ENCODE measurements at regions not wholly inside any gene's neighbourhood (a gene's known extent, or its start where the extent isn't known, plus 50 kb on each side); places are given as distances from the start of the nearest gene placed in this dataset.

DNA sequence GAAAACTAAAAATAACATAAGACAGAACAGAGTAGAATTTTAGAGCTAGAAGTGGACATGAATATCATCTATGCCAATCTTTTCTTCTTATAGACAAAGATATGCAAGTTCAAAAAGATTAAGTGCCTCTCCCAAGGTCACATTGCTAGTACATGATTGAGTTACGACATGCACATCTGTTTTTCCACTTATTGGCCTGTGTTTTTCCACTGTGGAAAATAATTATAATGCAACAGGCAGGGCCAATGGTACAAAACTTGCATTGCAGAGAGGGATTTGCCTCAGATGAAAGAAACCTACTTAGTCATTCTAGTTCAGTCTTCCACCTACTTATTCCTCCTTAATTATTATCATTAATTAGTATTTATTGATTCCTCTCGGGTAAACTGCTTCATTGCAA, 407.8 kb upstream of the SGCD start:
- no peak for TF ChIP-seq ZNF274 (IDR thresholded peaks at IDR 0.05; ENCODE audit: low read depth, low read length)
- TF ChIP-seq, protein P1, sequence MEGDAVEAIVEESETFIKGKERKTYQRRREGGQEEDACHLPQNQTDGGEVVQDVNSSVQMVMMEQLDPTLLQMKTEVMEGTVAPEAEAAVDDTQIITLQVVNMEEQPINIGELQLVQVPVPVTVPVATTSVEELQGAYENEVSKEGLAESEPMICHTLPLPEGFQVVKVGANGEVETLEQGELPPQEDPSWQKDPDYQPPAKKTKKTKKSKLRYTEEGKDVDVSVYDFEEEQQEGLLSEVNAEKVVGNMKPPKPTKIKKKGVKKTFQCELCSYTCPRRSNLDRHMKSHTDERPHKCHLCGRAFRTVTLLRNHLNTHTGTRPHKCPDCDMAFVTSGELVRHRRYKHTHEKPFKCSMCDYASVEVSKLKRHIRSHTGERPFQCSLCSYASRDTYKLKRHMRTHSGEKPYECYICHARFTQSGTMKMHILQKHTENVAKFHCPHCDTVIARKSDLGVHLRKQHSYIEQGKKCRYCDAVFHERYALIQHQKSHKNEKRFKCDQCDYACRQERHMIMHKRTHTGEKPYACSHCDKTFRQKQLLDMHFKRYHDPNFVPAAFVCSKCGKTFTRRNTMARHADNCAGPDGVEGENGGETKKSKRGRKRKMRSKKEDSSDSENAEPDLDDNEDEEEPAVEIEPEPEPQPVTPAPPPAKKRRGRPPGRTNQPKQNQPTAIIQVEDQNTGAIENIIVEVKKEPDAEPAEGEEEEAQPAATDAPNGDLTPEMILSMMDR (IDR thresholded peaks at IDR 0.05 in 2 of 3, conservative IDR thresholded peaks at IDR 0.05 in 1 of 3; ENCODE audit: borderline replicate concordance in 1 of 3, insufficient read depth in 1 of 3, low read depth in 2 of 3, low read length in 2 of 3) = no peak
- no peak for TF ChIP-seq EZH2 (IDR thresholded peaks at IDR 0.05)
- TF ChIP-seq POLR2A (IDR thresholded peaks at IDR 0.05; ENCODE audit: borderline replicate concordance, extremely low read depth, insufficient read depth, insufficient read length) = no peak
- TF ChIP-seq ELF1 (IDR thresholded peaks at IDR 0.05; ENCODE audit: borderline replicate concordance, low read depth) = no peak
- TF ChIP-seq REST (IDR thresholded peaks at IDR 0.05; ENCODE audit: low read depth) = no peak
- TF ChIP-seq, protein P2, sequence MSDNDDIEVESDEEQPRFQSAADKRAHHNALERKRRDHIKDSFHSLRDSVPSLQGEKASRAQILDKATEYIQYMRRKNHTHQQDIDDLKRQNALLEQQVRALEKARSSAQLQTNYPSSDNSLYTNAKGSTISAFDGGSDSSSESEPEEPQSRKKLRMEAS (IDR thresholded peaks at IDR 0.05) = no peak
- no peak for TF ChIP-seq EZH2phosphoT487 (IDR thresholded peaks at IDR 0.05; ENCODE audit: borderline replicate concordance)
- no peak for TF ChIP-seq POLR2AphosphoS5 (IDR thresholded peaks at IDR 0.05; ENCODE audit: low read depth, low read length)
- no peak for TF ChIP-seq JUND (IDR thresholded peaks at IDR 0.05)
- TF ChIP-seq YY1 (IDR thresholded peaks at IDR 0.05; ENCODE audit: extremely low read depth, insufficient replicate concordance, low read depth, low read length) = no peak
- TF ChIP-seq, protein P3, sequence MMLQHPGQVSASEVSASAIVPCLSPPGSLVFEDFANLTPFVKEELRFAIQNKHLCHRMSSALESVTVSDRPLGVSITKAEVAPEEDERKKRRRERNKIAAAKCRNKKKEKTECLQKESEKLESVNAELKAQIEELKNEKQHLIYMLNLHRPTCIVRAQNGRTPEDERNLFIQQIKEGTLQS (IDR thresholded peaks at IDR 0.05) = no peak
- no peak for TF ChIP-seq CEBPB (IDR thresholded peaks at IDR 0.05; ENCODE audit: low read depth)
